HG03095 (cell line): ENCODE measurements at regions not wholly inside any gene's neighbourhood (a gene's known extent, or its start where the extent isn't known, plus 50 kb on each side); places are given as distances from the start of the nearest gene placed in this dataset.

Experiments
- ATAC-seq: cut with Tn5 transposase; IDR thresholded peaks from one replicate; pipeline ENCODE4 v1.9.1; 2021; ENCODE audit warnings: moderate library complexity; ENCODE audit not compliant: unreplicated experiment

- ATAC-seq = no peak
Observed at GRCh38 chr2:237150186-237150585, 64.5 kb downstream of the COPS8 start.

GRCh38 chr2:237150831-237151375, 65.2 kb downstream of the COPS8 start:
- no peak for ATAC-seq

- ATAC-seq = no peak
Observed at GRCh38 chr2:237152361-237152760, 66.7 kb downstream of the COPS8 start.

- no peak for ATAC-seq
Observed at GRCh38 chr2:237153181-237153580, 67.5 kb downstream of the COPS8 start.

- ATAC-seq = no peak
Observed at GRCh38 chr2:237154082-237154638, 68.5 kb downstream of the COPS8 start.

GRCh38 chr2:237154884-237155851, 69.5 kb downstream of the COPS8 start:
- ATAC-seq = peak; percentile 84

GRCh38 chr2:237156031-237156856, 70.6 kb downstream of the COPS8 start:
- no peak for ATAC-seq

GRCh38 chr2:237156857-237157779, 71.4 kb downstream of the COPS8 start:
- ATAC-seq = no peak

- no peak for ATAC-seq
Observed at GRCh38 chr2:237157780-237158102, 72.1 kb downstream of the COPS8 start.

GRCh38 chr2:237158194-237158593, 72.5 kb downstream of the COPS8 start:
- no peak for ATAC-seq

GRCh38 chr2:237159006-237159911, 73.6 kb downstream of the COPS8 start:
- ATAC-seq = no peak

GRCh38 chr2:237160271-237160919, 74.7 kb downstream of the COPS8 start:
- no peak for ATAC-seq

GRCh38 chr2:237161189-237161588, 75.5 kb downstream of the COPS8 start:
- ATAC-seq = no peak

GRCh38 chr2:237162959-237163358, 77.3 kb downstream of the COPS8 start:
- ATAC-seq = no peak

GRCh38 chr2:237164474-237165042, 78.9 kb downstream of the COPS8 start:
- no peak for ATAC-seq

- no peak for ATAC-seq
Observed at GRCh38 chr2:237165405-237166276, 80.0 kb downstream of the COPS8 start.

GRCh38 chr2:237167038-237167437, 81.3 kb downstream of the COPS8 start:
- ATAC-seq = no peak
